Panc1 (cell line): ENCODE measurements at regions not wholly inside any gene's neighbourhood (a gene's known extent, or its start where the extent isn't known, plus 50 kb on each side); places are given as distances from the start of the nearest gene placed in this dataset.

Experiments
- ATAC-seq: fragments of 200-7000 bp; cut with Tn5 transposase; 2 replicates; pipeline ENCODE4 v1.9.1; 2020; ENCODE audit warnings: mild to moderate bottlenecking, moderate library complexity
- BruUV-seq: library from RNA; stranded (reverse); fragments of 400-500 nt; replicated peaks from 2 replicates; lab custom pipeline; 2021; lab: Mats Ljungman, UMichigan
- CTCF ChIA-PET: fragments of 300-600 bp; sonication (Branson Sonifier 250); formaldehyde crosslinking; loops from one replicate; lab custom pipeline; 2022; ENCODE audit warnings: antibody characterized with exemption; lab: Charles Lee
- POLR2A ChIA-PET: fragments of 300-600 bp; sonication (Branson Sonifier 250); formaldehyde crosslinking; loops from one replicate; lab custom pipeline; 2022; ENCODE audit warnings: antibody characterized with exemption; lab: Charles Lee
- DNase-seq: peaks from one replicate; pipeline ENCODE4 v3.0.0-alpha.2; 2010; ENCODE audit warnings: low read depth, low spot score
- H3K27ac ChIP-seq: 2 replicates; pipeline ENCODE4 v1.5.1; 2011; ENCODE audit warnings: mild to moderate bottlenecking, low read length, inconsistent platforms
- H3K27me3 ChIP-seq: fragments of 200-500 bp; sonication (Bioruptor generic); 2 replicates; pipeline ENCODE4 v1.6.0; 2014; ENCODE audit warnings: low read length, inconsistent platforms; ENCODE audit not compliant: control insufficient read depth, insufficient read depth
- H3K36me3 ChIP-seq: fragments of 200-500 bp; sonication (Bioruptor generic); 2 replicates; pipeline ENCODE4 v1.5.1; 2014; ENCODE audit warnings: inconsistent platforms, mild to moderate bottlenecking, low read length, moderate library complexity; ENCODE audit not compliant: control insufficient read depth, insufficient read depth
- H3K4me1 ChIP-seq: 2 replicates; pipeline ENCODE4 v1.5.1; 2011; ENCODE audit warnings: inconsistent platforms, mild to moderate bottlenecking, low read length, moderate library complexity; ENCODE audit not compliant: control insufficient read depth, insufficient read depth
- H3K4me3 ChIP-seq, 2 experiments: 2 replicates each; pipeline ENCODE4 v1.5.1; 2011 to 2012; ENCODE audit warnings: low read depth in 2 of 2, low read length in 2 of 2, mild to moderate bottlenecking in 2 of 2, inconsistent platforms in 1 of 2, moderate library complexity in 1 of 2
- H3K9me3 ChIP-seq: fragments of 200-500 bp; sonication (Bioruptor generic); 2 replicates; pipeline ENCODE4 v1.5.1; 2014; ENCODE audit warnings: low read depth, mild to moderate bottlenecking, inconsistent platforms, low read length, moderate library complexity; ENCODE audit not compliant: control insufficient read depth, insufficient read depth
- POLR2AphosphoS5 ChIP-seq: IDR thresholded peaks from 2 replicates; pipeline ENCODE4 v1.6.1; 2012; ENCODE audit warnings: mild to moderate bottlenecking, low read depth, low read length, moderate library complexity
- SIN3A ChIP-seq: IDR thresholded peaks from 2 replicates; pipeline ENCODE4 v1.6.1; 2012; ENCODE audit warnings: low read depth, mild to moderate bottlenecking, low read length, moderate library complexity, borderline replicate concordance; ENCODE audit not compliant: insufficient read depth
- TCF7L2 ChIP-seq: IDR thresholded peaks from 2 replicates; pipeline ENCODE4 v1.6.1; 2011; ENCODE audit warnings: mild to moderate bottlenecking, low read depth, low read length, inconsistent platforms
- in situ Hi-C: cut with HindIII; loops from 2 replicates; pipeline ENCODE4 v1.10.0; 2016; ENCODE audit warnings: low sequenced_read_pairs, low pct_unique_long_range_greater_than_20kb
- intact Hi-C: fragments of 100-400 bp; cut with micrococcal nuclease; formaldehyde crosslinking; loops from one replicate; pipeline ENCODE4 v1.10.0; 2022; ENCODE audit not compliant: unreplicated experiment
- TF ChIP-seq, protein P1 (sequence below): fragments of 450-650 bp; IDR thresholded peaks from 2 replicates; pipeline ENCODE4 v1.5.1; 2017; ENCODE audit warnings: mild to moderate bottlenecking
- TF ChIP-seq, protein P2 (sequence below), 2 experiments: IDR thresholded peaks; 2 replicates each; pipeline ENCODE4 v1.6.1; 2011 to 2012; ENCODE audit warnings: low read depth in 2 of 2, control low read depth in 1 of 2, low read length in 1 of 2, mild to moderate bottlenecking in 1 of 2, moderate library complexity in 1 of 2; ENCODE audit not compliant: insufficient read depth in 1 of 2

GRCh38 chr12:75754698-75755097, 243.3 kb upstream of the KRR1 start:
- peak overlapping the region; percentile 79 for H3K27ac ChIP-seq
- ATAC-seq (no peak), DNase-seq (no peak)
- no peak overlapping the region for H3K4me3 ChIP-seq
- peaks cover 28% of the 10 kb centered on the region; the same call in 1 of the 2 replicates for H3K9me3 ChIP-seq
- TF ChIP-seq SIN3A, result no peak
- no peak for TF ChIP-seq POLR2AphosphoS5
- no peak for TF ChIP-seq TCF7L2
- TF ChIP-seq, protein P1, sequence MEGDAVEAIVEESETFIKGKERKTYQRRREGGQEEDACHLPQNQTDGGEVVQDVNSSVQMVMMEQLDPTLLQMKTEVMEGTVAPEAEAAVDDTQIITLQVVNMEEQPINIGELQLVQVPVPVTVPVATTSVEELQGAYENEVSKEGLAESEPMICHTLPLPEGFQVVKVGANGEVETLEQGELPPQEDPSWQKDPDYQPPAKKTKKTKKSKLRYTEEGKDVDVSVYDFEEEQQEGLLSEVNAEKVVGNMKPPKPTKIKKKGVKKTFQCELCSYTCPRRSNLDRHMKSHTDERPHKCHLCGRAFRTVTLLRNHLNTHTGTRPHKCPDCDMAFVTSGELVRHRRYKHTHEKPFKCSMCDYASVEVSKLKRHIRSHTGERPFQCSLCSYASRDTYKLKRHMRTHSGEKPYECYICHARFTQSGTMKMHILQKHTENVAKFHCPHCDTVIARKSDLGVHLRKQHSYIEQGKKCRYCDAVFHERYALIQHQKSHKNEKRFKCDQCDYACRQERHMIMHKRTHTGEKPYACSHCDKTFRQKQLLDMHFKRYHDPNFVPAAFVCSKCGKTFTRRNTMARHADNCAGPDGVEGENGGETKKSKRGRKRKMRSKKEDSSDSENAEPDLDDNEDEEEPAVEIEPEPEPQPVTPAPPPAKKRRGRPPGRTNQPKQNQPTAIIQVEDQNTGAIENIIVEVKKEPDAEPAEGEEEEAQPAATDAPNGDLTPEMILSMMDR, result no peak
- TF ChIP-seq, protein P2, sequence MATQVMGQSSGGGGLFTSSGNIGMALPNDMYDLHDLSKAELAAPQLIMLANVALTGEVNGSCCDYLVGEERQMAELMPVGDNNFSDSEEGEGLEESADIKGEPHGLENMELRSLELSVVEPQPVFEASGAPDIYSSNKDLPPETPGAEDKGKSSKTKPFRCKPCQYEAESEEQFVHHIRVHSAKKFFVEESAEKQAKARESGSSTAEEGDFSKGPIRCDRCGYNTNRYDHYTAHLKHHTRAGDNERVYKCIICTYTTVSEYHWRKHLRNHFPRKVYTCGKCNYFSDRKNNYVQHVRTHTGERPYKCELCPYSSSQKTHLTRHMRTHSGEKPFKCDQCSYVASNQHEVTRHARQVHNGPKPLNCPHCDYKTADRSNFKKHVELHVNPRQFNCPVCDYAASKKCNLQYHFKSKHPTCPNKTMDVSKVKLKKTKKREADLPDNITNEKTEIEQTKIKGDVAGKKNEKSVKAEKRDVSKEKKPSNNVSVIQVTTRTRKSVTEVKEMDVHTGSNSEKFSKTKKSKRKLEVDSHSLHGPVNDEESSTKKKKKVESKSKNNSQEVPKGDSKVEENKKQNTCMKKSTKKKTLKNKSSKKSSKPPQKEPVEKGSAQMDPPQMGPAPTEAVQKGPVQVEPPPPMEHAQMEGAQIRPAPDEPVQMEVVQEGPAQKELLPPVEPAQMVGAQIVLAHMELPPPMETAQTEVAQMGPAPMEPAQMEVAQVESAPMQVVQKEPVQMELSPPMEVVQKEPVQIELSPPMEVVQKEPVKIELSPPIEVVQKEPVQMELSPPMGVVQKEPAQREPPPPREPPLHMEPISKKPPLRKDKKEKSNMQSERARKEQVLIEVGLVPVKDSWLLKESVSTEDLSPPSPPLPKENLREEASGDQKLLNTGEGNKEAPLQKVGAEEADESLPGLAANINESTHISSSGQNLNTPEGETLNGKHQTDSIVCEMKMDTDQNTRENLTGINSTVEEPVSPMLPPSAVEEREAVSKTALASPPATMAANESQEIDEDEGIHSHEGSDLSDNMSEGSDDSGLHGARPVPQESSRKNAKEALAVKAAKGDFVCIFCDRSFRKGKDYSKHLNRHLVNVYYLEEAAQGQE (IDR thresholded peaks at IDR 0.05; ENCODE audit: insufficient read depth in 1 of 2, low read depth in 2 of 2, low read length in 1 of 2), result no peak
- 0 out of 2 replicates have a peak, but pooled peaks cover under 1% of the 10 kb centered on the region for H3K4me1 ChIP-seq
- CTCF ChIA-PET, result interaction anchor here (0.7 kb wide), 1 partner anchor 347 kb away, joined by 3 read pairs; no protein-coding TSS in a partner anchor
- H3K36me3 ChIP-seq, result no peaks in the 10 kb centered on the region
- POLR2A ChIA-PET, result no interaction called here
- intact Hi-C loops (no loop called here), in situ Hi-C loops (no loop called here)
- no peaks in the 10 kb centered on the region for H3K27me3 ChIP-seq
- no TSS peak for BruUV-seq

GRCh38 chr12:75754141-75754540, 242.7 kb upstream of the KRR1 start:
- DNase-seq, result no peak
- ChIA-PET CTCF (no interaction called here), POLR2A (no interaction called here)
- intact Hi-C loops, result no loop called here
- Histone ChIP-seq H3K4me1 (no peaks in the 10 kb centered on the region), H3K27me3 (no peaks in the 10 kb centered on the region), H3K27ac (peak overlapping the region; percentile 79; the same call in 1 of the 2 replicates), H3K36me3 (no peaks in the 10 kb centered on the region), H3K4me3 (no peak overlapping the region), H3K9me3 (peaks cover 30% of the 10 kb centered on the region; the same call in 1 of the 2 replicates)
- no peak for TF ChIP-seq SIN3A
- TF ChIP-seq, protein P2 (IDR thresholded peaks at IDR 0.05; ENCODE audit: insufficient read depth in 1 of 2, low read depth in 2 of 2, low read length in 1 of 2), result no peak
- no peak for TF ChIP-seq POLR2AphosphoS5
- TF ChIP-seq, protein P1, result no peak
- no peak for TF ChIP-seq TCF7L2
- in situ Hi-C loops, result no loop called here
- no peak for ATAC-seq
- no TSS peak for BruUV-seq
